Calu3 (cell line): ENCODE measurements at regions not wholly inside any gene's neighbourhood (a gene's known extent, or its start where the extent isn't known, plus 50 kb on each side); places are given as distances from the start of the nearest gene placed in this dataset.
A peak's percentile ranks its signal among the peaks of the same experiment; 100 is the strongest.

Experiments used
- BruUV-seq: library from RNA; stranded (reverse); fragments of 400-500 nt; replicated peaks from 2 replicates; lab custom pipeline; 2021; lab: Mats Ljungman, UMichigan
- CTCF ChIA-PET: fragments of 300-600 bp; sonication (Branson Sonifier 250); formaldehyde crosslinking; loops from one replicate; lab custom pipeline; 2022; ENCODE audit warnings: antibody characterized with exemption; lab: Charles Lee
- DNase-seq: peaks from one replicate; pipeline ENCODE4 v3.0.0; 2022
- H3K27ac Mint-ChIP-seq: one replicate; pipeline ENCODE4 v1.8.0; 2022; ENCODE audit warnings: mixed read lengths; ENCODE audit not compliant: unreplicated experiment
- H3K27me3 Mint-ChIP-seq: one replicate; pipeline ENCODE4 v1.8.0; 2022; ENCODE audit warnings: mixed read lengths; ENCODE audit not compliant: unreplicated experiment
- H3K36me3 Mint-ChIP-seq: one replicate; pipeline ENCODE4 v1.8.0; 2022; ENCODE audit warnings: mild to moderate bottlenecking, moderate library complexity, mixed read lengths; ENCODE audit not compliant: insufficient read depth, unreplicated experiment
- H3K4me1 Mint-ChIP-seq: one replicate; pipeline ENCODE4 v1.8.0; 2022; ENCODE audit warnings: mild to moderate bottlenecking, low read depth, mixed read lengths; ENCODE audit not compliant: unreplicated experiment
- H3K4me3 Mint-ChIP-seq: one replicate; pipeline ENCODE4 v1.8.0; 2022; ENCODE audit warnings: mild to moderate bottlenecking, low read depth, moderate library complexity, mixed read lengths; ENCODE audit not compliant: unreplicated experiment
- H3K9me3 Mint-ChIP-seq: one replicate; pipeline ENCODE4 v1.8.0; 2022; ENCODE audit warnings: low read depth, mixed read lengths; ENCODE audit not compliant: unreplicated experiment
- CTCF ChIP-seq: fragments of 200-600 bp; IDR thresholded peaks from one replicate; pipeline ENCODE4 v1.8.0; 2022; ENCODE audit warnings: antibody characterized with exemption; ENCODE audit not compliant: unreplicated experiment
- intact Hi-C: fragments of 100-400 bp; cut with micrococcal nuclease; formaldehyde crosslinking; loops from one replicate; pipeline ENCODE4 v1.10.0; 2022; ENCODE audit not compliant: unreplicated experiment

DNA sequence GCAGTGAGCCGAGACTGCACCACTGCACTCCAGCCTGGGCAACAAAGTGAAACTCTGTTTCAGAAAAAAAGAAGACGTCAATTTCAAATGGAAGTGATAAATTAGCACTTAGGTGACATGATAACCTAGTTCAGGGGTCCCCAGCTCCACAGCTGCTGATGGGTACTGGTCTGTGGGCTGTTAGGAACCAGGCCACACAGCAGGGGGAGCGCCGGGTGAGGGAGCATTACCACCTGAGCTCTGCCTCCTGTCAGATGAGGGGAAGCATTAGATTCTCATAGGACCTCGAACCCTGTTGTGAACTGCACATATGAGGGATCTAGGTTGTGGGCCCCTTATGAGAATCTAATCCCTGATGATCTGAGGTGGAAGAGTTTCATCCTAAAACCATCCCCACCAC is 253.0 kb downstream of the FOXL1 start:
- Mint-ChIP-seq H3K36me3 (no peaks in the 10 kb centered on the region), H3K9me3 (no peaks in the 10 kb centered on the region), H3K27ac (no peak overlapping the region), H3K27me3 (peaks cover 49% of the 10 kb centered on the region), H3K4me3 (no peak overlapping the region), H3K4me1 (peaks cover 11% of the 10 kb centered on the region)
- no peak for TF ChIP-seq CTCF
- intact Hi-C loops, result loop anchor here (5.0 to 10.0 kb wide), 2 partner anchors 64 to 167 kb away; no protein-coding TSS in a partner anchor
- BruUV-seq, result no TSS peak
- CTCF ChIA-PET, result interaction anchor here (1.3 kb wide), 1 partner anchor 42 kb away, joined by 4 read pairs; no protein-coding TSS in a partner anchor
- DNase-seq, result no peak

DNA sequence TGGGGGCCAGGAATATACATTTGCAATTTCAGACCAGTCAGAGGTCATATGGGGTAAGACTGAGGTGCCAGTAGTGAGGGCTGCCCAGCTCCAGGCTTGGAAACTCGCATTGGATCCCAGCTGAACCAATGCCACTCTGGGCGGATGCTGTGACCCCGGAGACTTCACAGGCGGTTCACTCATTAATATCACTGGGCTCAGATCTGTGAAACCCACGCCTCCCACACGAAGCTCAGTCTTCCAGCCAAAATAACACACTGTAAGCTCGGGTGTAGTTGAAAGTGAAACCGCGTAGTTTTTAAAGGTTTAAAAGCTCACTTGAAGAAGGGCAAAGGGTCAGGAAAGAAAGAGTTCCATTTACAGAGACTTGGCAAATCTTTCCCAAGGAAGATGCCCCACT is 254.8 kb downstream of the FOXL1 start:
- no TSS peak for BruUV-seq
- intact Hi-C loops, result loop anchor here (5.0 to 10.0 kb wide), 2 partner anchors 66 to 168 kb away; no protein-coding TSS in a partner anchor
- H3K27ac Mint-ChIP-seq, result no peak overlapping the region

DNA sequence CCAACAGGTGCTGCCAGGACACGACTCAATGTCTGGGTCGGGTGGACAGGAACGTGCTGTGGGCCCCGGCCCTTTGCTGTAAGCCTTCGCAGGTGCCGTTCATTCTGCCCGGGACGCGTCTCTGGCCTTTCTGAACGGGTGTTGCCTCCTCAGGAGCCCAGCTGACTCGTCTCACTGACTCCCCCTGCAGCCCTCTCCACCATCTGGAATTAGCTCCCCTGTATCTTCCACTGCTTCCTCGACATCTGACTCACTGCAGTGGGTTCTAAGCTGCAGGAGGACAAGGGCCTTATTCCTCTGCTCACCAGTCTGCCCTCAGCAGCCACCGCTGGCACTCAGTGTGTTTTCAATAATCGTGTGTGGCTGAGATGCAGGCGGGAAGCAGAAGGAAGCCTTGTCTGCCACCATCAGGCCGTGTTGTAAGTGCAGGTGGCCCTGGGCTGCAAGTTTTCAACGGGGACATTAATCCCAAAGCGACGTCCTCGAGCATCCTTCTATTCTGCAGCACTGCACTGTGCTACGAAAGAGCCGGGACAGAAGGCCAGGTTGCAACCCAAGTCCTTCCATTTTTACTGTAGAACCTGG is 256.2 kb downstream of the FOXL1 start:
- BruUV-seq, result no TSS peak
- CTCF ChIA-PET, result interaction anchor here (0.6 to 2.5 kb wide), 10 partner anchors 100 to 610 kb away, joined by 3 to 14 read pairs (median 4); no protein-coding TSS in a partner anchor
- peak; percentile 64 for TF ChIP-seq CTCF
- H3K27ac Mint-ChIP-seq, result no peak overlapping the region
- peaks cover 11% of the 10 kb centered on the region for H3K4me1 Mint-ChIP-seq
- H3K27me3 Mint-ChIP-seq, result peaks cover 17% of the 10 kb centered on the region
- no peak overlapping the region for H3K4me3 Mint-ChIP-seq
- no peaks in the 10 kb centered on the region for H3K36me3 Mint-ChIP-seq
- intact Hi-C loops, result loop anchor here (1.0 to 10.0 kb wide), 4 partner anchors 67 to 270 kb away; no protein-coding TSS in a partner anchor
- no peaks in the 10 kb centered on the region for H3K9me3 Mint-ChIP-seq
- peak; percentile 70 for DNase-seq

More for the DNA sequence above, 254.8 kb downstream of the FOXL1 start:
- CTCF ChIA-PET, result interaction anchor here (0.6 to 2.5 kb wide), 3 partner anchors 230 to 269 kb away, joined by 3 to 14 read pairs (median 3); no protein-coding TSS in a partner anchor
- peaks cover 32% of the 10 kb centered on the region for H3K27me3 Mint-ChIP-seq
- TF ChIP-seq CTCF, result no peak
- H3K4me1 Mint-ChIP-seq, result peaks cover 11% of the 10 kb centered on the region
- no peak overlapping the region for H3K4me3 Mint-ChIP-seq
- no peak for DNase-seq
- no peaks in the 10 kb centered on the region for H3K9me3 Mint-ChIP-seq
- H3K36me3 Mint-ChIP-seq, result no peaks in the 10 kb centered on the region

GRCh38 chr16:86835982-86836381 is 257.6 kb downstream of the FOXL1 start:
- Mint-ChIP-seq H3K9me3 (no peaks in the 10 kb centered on the region), H3K27ac (no peak overlapping the region), H3K4me3 (no peak overlapping the region), H3K36me3 (no peaks in the 10 kb centered on the region), H3K4me1 (peaks cover 11% of the 10 kb centered on the region), H3K27me3 (peaks cover 3% of the 10 kb centered on the region)
- no peak for TF ChIP-seq CTCF
- no peak for DNase-seq
- intact Hi-C loops, result loop anchor here (2.0 to 10.0 kb wide), 2 partner anchors 171 to 261 kb away; no protein-coding TSS in a partner anchor
- no TSS peak for BruUV-seq
- CTCF ChIA-PET, result interaction anchor here (0.5 kb wide), 1 partner anchor 9 kb away, joined by 3 read pairs; no protein-coding TSS in a partner anchor
